GM23338 (cell line): ENCODE measurements at regions not wholly inside any gene's neighbourhood (a gene's known extent, or its start where the extent isn't known, plus 50 kb on each side); places are given as distances from the start of the nearest gene placed in this dataset.

Source experiments
- ATAC-seq: fragments of 200-7000 bp; cut with Tn5 transposase; 3 replicates; pipeline ENCODE4 v1.9.1; 2020
- DNase-seq: peaks from one replicate; pipeline ENCODE4 v3.0.0-alpha.2; 2015; ENCODE audit warnings: low spot score
- H2AFZ ChIP-seq: fragments of 200-600 bp; sonication (generic); 2 replicates; pipeline ENCODE4 v1.8.0; 2016; ENCODE audit warnings: antibody characterized with exemption, mild to moderate bottlenecking, moderate library complexity
- H3F3A ChIP-seq: fragments of 200-600 bp; sonication (generic); replicated peaks from 2 replicates; pipeline ENCODE4 v1.8.0; 2017; ENCODE audit warnings: antibody characterized with exemption, mixed run types, low read depth
- H3K27ac ChIP-seq: fragments of 200-600 bp; sonication (generic); 2 replicates; pipeline ENCODE4 v1.6.1; 2016; ENCODE audit warnings: low read depth
- H3K27me3 ChIP-seq: fragments of 200-600 bp; sonication (generic); 2 replicates; pipeline ENCODE4 v1.8.0; 2016; ENCODE audit warnings: mild to moderate bottlenecking, mixed run types, moderate library complexity; ENCODE audit not compliant: insufficient read depth
- H3K36me3 ChIP-seq: fragments of 200-600 bp; sonication (generic); 2 replicates; pipeline ENCODE4 v1.8.0; 2016; ENCODE audit warnings: mild to moderate bottlenecking; ENCODE audit not compliant: insufficient read depth
- H3K4me1 ChIP-seq: fragments of 200-600 bp; sonication (generic); 2 replicates; pipeline ENCODE4 v1.8.0; 2016; ENCODE audit warnings: mild to moderate bottlenecking, moderate library complexity; ENCODE audit not compliant: insufficient read depth
- H3K4me2 ChIP-seq: fragments of 200-600 bp; sonication (generic); 2 replicates; pipeline ENCODE4 v1.7.1; 2017; ENCODE audit warnings: mixed run types
- H3K4me3 ChIP-seq: fragments of 200-600 bp; sonication (generic); 2 replicates; pipeline ENCODE4 v1.6.1; 2016; ENCODE audit warnings: mixed run types
- H3K79me2 ChIP-seq: fragments of 200-600 bp; sonication (generic); replicated peaks from 2 replicates; pipeline ENCODE4 v1.8.0; 2017; ENCODE audit warnings: mild to moderate bottlenecking; ENCODE audit not compliant: insufficient read depth
- H3K9me2 ChIP-seq: fragments of 200-600 bp; sonication (generic); 2 replicates; pipeline ENCODE4 v1.8.0; 2017; ENCODE audit not compliant: insufficient read depth
- H4K20me1 ChIP-seq: fragments of 200-600 bp; sonication (generic); replicated peaks from 2 replicates; pipeline ENCODE4 v1.8.0; 2017; ENCODE audit warnings: mild to moderate bottlenecking; ENCODE audit not compliant: insufficient read depth
- H3K27ac Mint-ChIP-seq: 2 replicates; pipeline ENCODE4 v1.8.0; 2020; ENCODE audit warnings: inconsistent platforms, mild to moderate bottlenecking, moderate library complexity, mixed read lengths
- H3K27me3 Mint-ChIP-seq: 3 replicates; pipeline ENCODE4 v1.8.0; 2022; ENCODE audit warnings: low read depth, mild to moderate bottlenecking, moderate library complexity, mixed read lengths, inconsistent platforms; ENCODE audit not compliant: insufficient read depth, poor library complexity
- H3K36me3 Mint-ChIP-seq: 3 replicates; pipeline ENCODE4 v1.8.0; 2021; ENCODE audit warnings: low read depth, mild to moderate bottlenecking, inconsistent platforms, moderate library complexity, mixed read lengths
- H3K4me1 Mint-ChIP-seq: 3 replicates; pipeline ENCODE4 v1.8.0; 2020; ENCODE audit warnings: mild to moderate bottlenecking, inconsistent platforms, mixed read lengths
- H3K4me3 Mint-ChIP-seq: 3 replicates; pipeline ENCODE4 v1.8.0; 2021; ENCODE audit warnings: moderate library complexity, mild to moderate bottlenecking, inconsistent platforms, mixed read lengths
- H3K9me3 Mint-ChIP-seq: 3 replicates; pipeline ENCODE4 v1.8.0; 2020; ENCODE audit warnings: moderate library complexity, mild to moderate bottlenecking, inconsistent platforms, mixed read lengths
- CREB1 ChIP-seq: fragments of 250-450 bp; sonication (Bioruptor Pico); IDR thresholded peaks from 2 replicates; pipeline ENCODE4 v1.5.0; 2020; ENCODE audit warnings: low read depth, mild to moderate bottlenecking, moderate library complexity
- EZH2 ChIP-seq: fragments of 200-600 bp; sonication (generic); IDR thresholded peaks from one replicate; pipeline ENCODE4 v1.8.0; 2017; ENCODE audit warnings: antibody characterized with exemption, mild to moderate bottlenecking, low read depth; ENCODE audit not compliant: unreplicated experiment
- NANOG ChIP-seq: IDR thresholded peaks from 2 replicates; pipeline ENCODE4 v1.6.1; 2016; ENCODE audit warnings: antibody characterized with exemption, borderline replicate concordance
- POLR2AphosphoS5 ChIP-seq: IDR thresholded peaks from 2 replicates; pipeline ENCODE4 v1.6.1; 2016; ENCODE audit warnings: antibody characterized with exemption, low read depth
- STAT1 ChIP-seq: IDR thresholded peaks from one replicate; pipeline ENCODE4 v1.6.1; 2016; ENCODE audit warnings: antibody characterized with exemption; ENCODE audit not compliant: unreplicated experiment
- ZNF114 ChIP-seq: fragments of 250-450 bp; sonication (Bioruptor Pico); IDR thresholded peaks from 2 replicates; pipeline ENCODE4 v1.5.0; 2020; ENCODE audit warnings: mild to moderate bottlenecking, moderate library complexity
- ZNF462 ChIP-seq: fragments of 250-450 bp; sonication (Bioruptor Pico); IDR thresholded peaks from 2 replicates; pipeline ENCODE4 v1.5.0; 2020; ENCODE audit warnings: mild to moderate bottlenecking, moderate library complexity

DNA sequence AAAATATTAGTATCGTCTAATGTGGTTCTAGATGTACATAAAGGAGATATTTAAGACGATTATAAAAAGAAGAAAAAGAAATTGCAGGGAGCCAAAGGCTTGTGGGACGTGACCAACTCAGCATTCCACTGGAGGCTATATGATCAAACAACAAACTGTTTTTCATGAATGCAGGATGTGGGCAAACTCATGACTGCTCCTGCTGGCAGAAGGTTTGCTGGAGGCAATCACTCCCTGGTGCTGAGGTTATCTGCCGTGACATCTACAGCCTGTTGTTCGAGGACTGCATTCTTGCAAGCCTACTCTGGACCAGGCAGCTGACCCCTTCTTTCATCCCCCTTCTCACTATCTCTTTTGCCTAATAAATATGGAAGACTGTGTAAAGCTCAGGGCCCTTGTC lies 518.1 kb downstream of the UQCRFS1 start:
- no peak overlapping the region for H3K4me2 ChIP-seq

More for the DNA sequence above, 518.1 kb downstream of the UQCRFS1 start:
- Histone ChIP-seq H3K27me3 (no peaks in the 10 kb centered on the region), H3K79me2 (no peaks in the 10 kb centered on the region), H3F3A (no peaks in the 10 kb centered on the region), H2AFZ (no peak overlapping the region), H4K20me1 (no peaks in the 10 kb centered on the region), H3K9me2 (peaks cover 4% of the 10 kb centered on the region; the same call in 1 of the 2 replicates), H3K4me1 (no peaks in the 10 kb centered on the region), H3K4me3 (no peak overlapping the region), H3K36me3 (no peaks in the 10 kb centered on the region), H3K27ac (no peak overlapping the region)
- DNase-seq (no peak), ATAC-seq (no peak)
- Mint-ChIP-seq H3K27ac (no peak overlapping the region), H3K9me3 (no peaks in the 10 kb centered on the region; the same call in 2 of the 3 replicates), H3K4me3 (no peak overlapping the region), H3K27me3 (no peaks in the 10 kb centered on the region), H3K4me1 (no peaks in the 10 kb centered on the region), H3K36me3 (peaks cover 17% of the 10 kb centered on the region)
- TF ChIP-seq CREB1 (CRISPR knock-in tag) (no peak), ZNF462 (no peak), POLR2AphosphoS5 (no peak), ZNF114 (CRISPR knock-in tag) (no peak), NANOG (no peak), STAT1 (no peak), EZH2 (no peak)
